ENCODE measurements at regions not wholly inside any gene's neighbourhood (a gene's known extent, or its start where the extent isn't known, plus 50 kb on each side); places are given as distances from the start of the nearest gene placed in this dataset.
"Not testable (repeated sequence)": the region's sequence is repeated elsewhere in the genome, so short reads cannot be mapped to it uniquely, and the experiment has no call there.

DNA sequence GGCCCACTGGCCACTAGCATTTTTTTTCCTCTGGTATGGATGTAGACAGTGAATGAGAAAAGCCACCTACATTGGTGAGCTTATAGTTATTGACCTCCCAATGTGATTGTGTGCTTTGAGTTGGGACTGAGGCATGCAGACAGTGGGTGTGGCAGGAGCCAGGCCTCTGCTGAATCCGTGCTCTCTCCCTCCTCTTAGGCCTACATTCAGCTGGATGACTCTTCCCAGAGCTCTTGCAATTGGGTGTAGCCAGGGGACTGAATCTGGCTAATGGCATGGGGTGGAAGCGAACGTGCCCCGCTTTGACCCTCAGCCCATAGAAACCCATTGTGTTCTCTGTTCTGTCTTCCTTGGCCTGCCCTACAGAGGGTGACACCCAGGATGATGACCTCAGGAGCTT, 698.3 kb upstream of the HS6ST1 start:
- no peak for TF ChIP-seq TAF1 (IDR thresholded peaks at IDR 0.05; ENCODE audit: low read depth, low read length)
- no peak for TF ChIP-seq POU2F2 (IDR thresholded peaks at IDR 0.05; ENCODE audit: low read depth, low read length)
- TF ChIP-seq PAX5 (IDR thresholded peaks at IDR 0.05; ENCODE audit: insufficient read depth, low read length, severe bottlenecking), result no peak
- no peak for TF ChIP-seq POLR2A (IDR thresholded peaks at IDR 0.05; ENCODE audit: low read depth, low read length)
- no peak for TF ChIP-seq POLR2AphosphoS5 (IDR thresholded peaks at IDR 0.05; ENCODE audit: low read depth, low read length)
- no peak for TF ChIP-seq SPI1 (IDR thresholded peaks at IDR 0.05; ENCODE audit: low read depth, low read length)
- no peak for FAIRE-seq
- DNase-seq (ENCODE audit: insufficient read length, low spot score), result no peak

DNA sequence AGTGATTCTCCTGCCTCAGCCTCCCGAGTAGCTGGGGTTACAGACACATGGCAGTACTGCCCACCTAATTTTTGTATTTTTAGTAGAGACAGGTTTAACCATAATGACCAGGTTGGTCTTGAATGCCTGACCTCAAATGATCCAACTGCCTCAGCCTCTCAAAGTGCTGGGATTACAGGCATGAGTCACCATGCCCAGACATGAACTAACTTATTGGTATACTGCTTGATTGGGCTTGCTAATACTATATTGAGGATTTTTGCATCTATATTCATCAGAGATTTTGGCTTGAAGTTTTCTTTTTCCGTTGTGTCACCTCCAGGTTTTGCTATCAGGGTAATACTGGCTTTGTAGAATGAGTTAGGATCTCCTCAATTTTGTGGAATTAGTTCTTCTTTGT, 706.1 kb upstream of the HS6ST1 start:
- FAIRE-seq (no peak), DNase-seq (ENCODE audit: insufficient read length, low spot score) (no peak)
- TF ChIP-seq PAX5 (IDR thresholded peaks at IDR 0.05; ENCODE audit: insufficient read depth, low read length, severe bottlenecking) (no peak), POLR2A (IDR thresholded peaks at IDR 0.05; ENCODE audit: low read depth, low read length) (no peak), POU2F2 (IDR thresholded peaks at IDR 0.05; ENCODE audit: low read depth, low read length) (no peak), SPI1 (IDR thresholded peaks at IDR 0.05; ENCODE audit: low read depth, low read length) (no peak), TAF1 (IDR thresholded peaks at IDR 0.05; ENCODE audit: low read depth, low read length) (no peak), POLR2AphosphoS5 (IDR thresholded peaks at IDR 0.05; ENCODE audit: low read depth, low read length) (no peak)

- DNase-seq (ENCODE audit: insufficient read length, low spot score) (no peak), FAIRE-seq (no peak)
- no peak for TF ChIP-seq POLR2AphosphoS5 (IDR thresholded peaks at IDR 0.05; ENCODE audit: low read depth, low read length)
- no peak for TF ChIP-seq POLR2A (IDR thresholded peaks at IDR 0.05; ENCODE audit: low read depth, low read length)
- TF ChIP-seq SPI1 (IDR thresholded peaks at IDR 0.05; ENCODE audit: low read depth, low read length), result no peak
- no peak for TF ChIP-seq PAX5 (IDR thresholded peaks at IDR 0.05; ENCODE audit: insufficient read depth, low read length, severe bottlenecking)
- TF ChIP-seq TAF1 (IDR thresholded peaks at IDR 0.05; ENCODE audit: low read depth, low read length), result no peak
- TF ChIP-seq POU2F2 (IDR thresholded peaks at IDR 0.05; ENCODE audit: low read depth, low read length), result no peak
Observed at GRCh38 chr2:129035992-129036391, 717.3 kb upstream of the HS6ST1 start.

DNA sequence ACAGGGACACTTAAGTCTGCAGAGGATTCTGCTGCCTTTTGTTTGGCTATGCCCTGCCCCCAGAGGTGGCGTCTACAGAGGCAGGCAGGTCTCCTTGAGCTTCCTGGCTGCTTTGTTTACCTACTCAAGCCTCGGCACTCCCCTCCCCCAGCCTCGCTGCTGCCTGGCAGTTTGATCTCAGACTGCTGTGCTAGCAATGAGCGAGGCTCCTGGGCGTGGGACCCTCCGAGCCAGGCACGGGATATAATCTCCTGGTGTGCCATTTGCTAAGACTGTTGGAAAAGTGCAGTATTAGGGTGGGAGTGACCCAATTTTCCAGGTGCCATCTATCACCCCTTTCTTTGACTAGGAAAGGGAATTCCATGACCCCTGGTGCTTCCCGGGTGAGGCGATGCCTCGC, 725.0 kb upstream of the HS6ST1 start:
- FAIRE-seq; DNase-seq (ENCODE audit: insufficient read length, low spot score): not testable (repeated sequence)

GRCh38 chr2:129046475-129046874, 727.8 kb upstream of the HS6ST1 start:
- FAIRE-seq; DNase-seq (ENCODE audit: insufficient read length, low spot score): not testable (repeated sequence)

GRCh38 chr2:129050101-129050500, 731.4 kb upstream of the HS6ST1 start:
- DNase-seq (ENCODE audit: insufficient read length, low spot score), result no peak
- FAIRE-seq, result no peak
- TF ChIP-seq POU2F2 (IDR thresholded peaks at IDR 0.05; ENCODE audit: low read depth, low read length), result no peak

DNA sequence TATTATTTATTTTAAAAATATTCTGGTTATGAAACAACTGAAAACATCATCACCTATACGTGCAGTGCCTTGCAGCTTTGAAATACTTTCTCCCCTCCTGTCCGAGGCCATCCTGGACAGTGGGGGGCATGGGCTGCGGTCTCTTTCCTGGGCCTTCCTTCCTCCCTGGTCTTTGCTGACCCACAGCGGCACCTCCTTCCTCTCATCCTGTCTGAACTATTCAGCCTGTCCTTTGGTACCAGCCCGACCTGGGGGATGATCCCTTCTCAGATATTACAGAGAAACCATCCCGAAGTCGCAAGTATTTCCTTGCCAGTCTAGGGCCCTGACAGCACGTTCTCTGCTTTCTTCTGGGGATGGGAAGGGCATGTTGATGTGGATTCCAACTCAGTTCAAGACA, 736.6 kb upstream of the HS6ST1 start:
- no peak for DNase-seq (ENCODE audit: insufficient read length, low spot score)
- no peak for FAIRE-seq
- no peak for TF ChIP-seq POLR2A (IDR thresholded peaks at IDR 0.05; ENCODE audit: low read depth, low read length)
- TF ChIP-seq TAF1 (IDR thresholded peaks at IDR 0.05; ENCODE audit: low read depth, low read length), result no peak
- no peak for TF ChIP-seq POLR2AphosphoS5 (IDR thresholded peaks at IDR 0.05; ENCODE audit: low read depth, low read length)
- TF ChIP-seq SPI1 (IDR thresholded peaks at IDR 0.05; ENCODE audit: low read depth, low read length), result no peak
- TF ChIP-seq POU2F2 (IDR thresholded peaks at IDR 0.05; ENCODE audit: low read depth, low read length), result no peak
- TF ChIP-seq PAX5 (IDR thresholded peaks at IDR 0.05; ENCODE audit: insufficient read depth, low read length, severe bottlenecking), result no peak

DNA sequence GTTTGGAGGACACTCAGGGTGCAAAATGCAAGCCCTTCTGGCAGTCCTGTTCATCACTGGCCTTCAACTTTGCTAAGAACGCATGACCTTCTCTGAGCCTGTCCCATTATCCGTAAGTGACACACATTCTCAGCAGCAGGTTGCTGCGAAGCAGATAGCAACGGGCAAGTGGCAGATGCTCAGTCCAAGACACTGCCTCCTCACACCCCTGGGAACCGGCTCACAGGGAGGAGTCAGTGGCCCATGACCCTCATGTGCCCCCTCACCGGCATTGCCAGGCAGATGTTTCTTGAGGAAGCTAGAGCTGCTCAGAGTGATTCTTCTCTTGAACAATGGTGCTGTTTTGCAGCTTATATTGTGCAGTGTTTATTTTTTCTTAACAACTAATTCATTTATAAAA, 737.2 kb upstream of the HS6ST1 start:
- TF ChIP-seq PAX5 (IDR thresholded peaks at IDR 0.05; ENCODE audit: insufficient read depth, low read length, severe bottlenecking), result no peak
- TF ChIP-seq SPI1 (IDR thresholded peaks at IDR 0.05; ENCODE audit: low read depth, low read length), result no peak
- no peak for TF ChIP-seq POU2F2 (IDR thresholded peaks at IDR 0.05; ENCODE audit: low read depth, low read length)
- TF ChIP-seq POLR2A (IDR thresholded peaks at IDR 0.05; ENCODE audit: low read depth, low read length), result no peak
- TF ChIP-seq POLR2AphosphoS5 (IDR thresholded peaks at IDR 0.05; ENCODE audit: low read depth, low read length), result no peak
- no peak for TF ChIP-seq TAF1 (IDR thresholded peaks at IDR 0.05; ENCODE audit: low read depth, low read length)
- FAIRE-seq, result no peak
- no peak for DNase-seq (ENCODE audit: insufficient read length, low spot score)

DNA sequence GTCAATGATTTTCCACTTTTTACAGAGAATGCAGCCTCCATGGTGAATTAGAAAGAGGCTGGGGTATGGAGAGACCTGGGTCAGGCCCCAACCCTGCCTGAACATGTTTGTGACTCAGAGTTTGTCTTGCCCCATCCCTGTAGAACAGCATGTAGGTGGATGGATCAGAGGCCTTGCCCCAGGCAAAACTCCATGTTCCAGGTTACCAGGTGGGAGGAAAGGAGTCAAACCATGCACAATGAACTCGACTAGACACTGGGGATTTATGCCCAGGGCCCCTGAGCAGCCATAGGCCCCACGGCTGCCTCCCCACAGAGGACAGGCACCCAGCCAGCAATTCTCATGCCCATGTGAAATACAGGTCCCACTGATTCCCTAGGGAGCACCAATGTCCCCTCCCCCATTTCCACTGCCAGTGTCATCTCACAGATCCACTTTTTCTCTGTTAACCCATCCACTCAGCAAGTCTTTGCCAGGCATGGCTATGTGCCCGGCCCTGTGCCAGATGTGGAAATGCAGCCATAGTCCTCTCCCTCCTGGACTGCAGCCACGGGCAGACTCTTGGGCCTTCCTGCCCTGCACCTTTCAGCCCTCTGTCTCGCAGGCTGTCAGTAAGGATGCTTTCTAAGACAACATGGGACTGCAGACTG, 737.8 kb upstream of the HS6ST1 start:
- no peak for TF ChIP-seq POLR2A (IDR thresholded peaks at IDR 0.05; ENCODE audit: low read depth, low read length)
- no peak for TF ChIP-seq PAX5 (IDR thresholded peaks at IDR 0.05; ENCODE audit: insufficient read depth, low read length, severe bottlenecking)
- no peak for TF ChIP-seq TAF1 (IDR thresholded peaks at IDR 0.05; ENCODE audit: low read depth, low read length)
- TF ChIP-seq POLR2AphosphoS5 (IDR thresholded peaks at IDR 0.05; ENCODE audit: low read depth, low read length), result no peak
- TF ChIP-seq POU2F2 (IDR thresholded peaks at IDR 0.05; ENCODE audit: low read depth, low read length), result no peak
- no peak for TF ChIP-seq SPI1 (IDR thresholded peaks at IDR 0.05; ENCODE audit: low read depth, low read length)

DNA sequence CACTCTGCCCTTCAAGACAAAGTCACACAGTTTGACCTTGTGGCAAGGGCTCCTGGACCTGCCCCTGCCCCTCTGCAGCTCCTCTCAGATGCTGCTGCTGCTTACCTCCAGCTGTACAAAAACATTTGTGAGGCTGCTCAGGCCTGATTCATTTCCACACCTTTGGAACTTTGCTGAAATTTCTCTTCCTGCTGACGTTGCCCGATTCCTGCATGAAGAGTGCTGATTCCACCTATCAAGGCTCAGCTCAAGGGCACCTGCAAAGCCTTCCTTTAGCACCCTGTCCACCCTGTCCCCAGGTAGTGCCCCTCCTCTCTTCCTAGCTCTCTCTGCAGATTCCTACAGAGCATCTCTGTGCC, 738.3 kb upstream of the HS6ST1 start:
- DNase-seq (ENCODE audit: insufficient read length, low spot score) (no peak), FAIRE-seq (no peak)
- TF ChIP-seq POU2F2 (IDR thresholded peaks at IDR 0.05; ENCODE audit: low read depth, low read length) (no peak), POLR2AphosphoS5 (IDR thresholded peaks at IDR 0.05; ENCODE audit: low read depth, low read length) (no peak), TAF1 (IDR thresholded peaks at IDR 0.05; ENCODE audit: low read depth, low read length) (no peak), POLR2A (IDR thresholded peaks at IDR 0.05; ENCODE audit: low read depth, low read length) (no peak), SPI1 (IDR thresholded peaks at IDR 0.05; ENCODE audit: low read depth, low read length) (no peak), PAX5 (IDR thresholded peaks at IDR 0.05; ENCODE audit: insufficient read depth, low read length, severe bottlenecking) (no peak)

More for the DNA sequence above, 737.8 kb upstream of the HS6ST1 start:
- DNase-seq (ENCODE audit: insufficient read length, low spot score) (no peak), FAIRE-seq (no peak)

DNA sequence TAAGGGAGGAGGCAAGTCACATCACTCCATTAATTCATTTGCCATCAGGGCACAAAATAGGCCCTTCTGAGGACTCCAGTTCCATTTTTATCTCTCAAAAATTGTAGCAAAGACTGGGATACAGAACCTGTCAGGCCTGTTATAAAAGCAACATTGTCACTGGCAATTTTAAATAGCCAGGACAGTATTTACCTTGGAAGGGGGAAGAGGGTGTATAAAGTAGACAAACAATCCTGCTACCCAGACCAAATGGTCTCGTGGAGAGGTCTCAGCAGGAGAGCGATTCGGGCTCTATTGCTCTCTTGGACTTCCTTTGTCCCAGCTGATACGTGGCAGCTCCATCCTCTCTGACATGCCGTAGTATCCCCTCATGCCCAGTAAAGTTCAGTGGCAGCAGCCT, 740.3 kb upstream of the HS6ST1 start:
- FAIRE-seq (no peak), DNase-seq (ENCODE audit: insufficient read length, low spot score) (no peak)
- no peak for TF ChIP-seq TAF1 (IDR thresholded peaks at IDR 0.05; ENCODE audit: low read depth, low read length)
- TF ChIP-seq SPI1 (IDR thresholded peaks at IDR 0.05; ENCODE audit: low read depth, low read length), result no peak
- no peak for TF ChIP-seq POLR2AphosphoS5 (IDR thresholded peaks at IDR 0.05; ENCODE audit: low read depth, low read length)
- no peak for TF ChIP-seq POLR2A (IDR thresholded peaks at IDR 0.05; ENCODE audit: low read depth, low read length)
- no peak for TF ChIP-seq PAX5 (IDR thresholded peaks at IDR 0.05; ENCODE audit: insufficient read depth, low read length, severe bottlenecking)
- TF ChIP-seq POU2F2 (IDR thresholded peaks at IDR 0.05; ENCODE audit: low read depth, low read length), result no peak
